ENCODE measurements at regions not wholly inside any gene's neighbourhood (a gene's known extent, or its start where the extent isn't known, plus 50 kb on each side); places are given as distances from the start of the nearest gene placed in this dataset.

- no peak for TF ChIP-seq ZNF280B (CRISPR knock-in tag; IDR thresholded peaks at IDR 0.05; ENCODE audit: borderline replicate concordance)
- no peak for TF ChIP-seq ZNF780A (CRISPR knock-in tag; IDR thresholded peaks at IDR 0.05)
- TF ChIP-seq HOXA5 (CRISPR knock-in tag; IDR thresholded peaks at IDR 0.05): no peak
- no peak for TF ChIP-seq HMG20B (CRISPR knock-in tag; conservative IDR thresholded peaks at IDR 0.05)
- TF ChIP-seq JUNB (CRISPR knock-in tag; IDR thresholded peaks at IDR 0.05; ENCODE audit: borderline replicate concordance): no peak
- TF ChIP-seq SOX6 (IDR thresholded peaks at IDR 0.05): no peak
- TF ChIP-seq SOX6 (CRISPR knock-in tag; IDR thresholded peaks at IDR 0.05): no peak
- no peak for TF ChIP-seq GMEB1 (CRISPR knock-in tag; IDR thresholded peaks at IDR 0.05; ENCODE audit: borderline replicate concordance)
Observed at GRCh38 chr1:104231676-104232075, 482.0 kb downstream of the AMY1C start (continued).

- Histone ChIP-seq H3K27me3 (ENCODE audit: control insufficient read depth in 1 of 2, insufficient read depth in 2 of 2, low read length in 2 of 2) (no peaks in the 10 kb centered on the region), H3K4me3 (replicated peaks in 1 of 3; ENCODE audit: insufficient read depth in 1 of 3, low read depth in 2 of 3, low read length in 3 of 3) (no peak overlapping the region), H3K79me2 (ENCODE audit: insufficient read depth, low read length) (no peaks in the 10 kb centered on the region), H3K36me3 (replicated peaks in 1 of 2; ENCODE audit: control insufficient read depth in 1 of 2, insufficient read depth in 2 of 2, low read length in 2 of 2) (no peaks in the 10 kb centered on the region), H3K27ac (ENCODE audit: extremely low read length, insufficient read depth, low read length) (no peak overlapping the region), H3K9me3 (ENCODE audit: low read length) (no peaks in the 10 kb centered on the region), H4K20me1 (ENCODE audit: insufficient read depth, low read length) (no peaks in the 10 kb centered on the region), H2AFZ (ENCODE audit: low read length) (no peak overlapping the region), H3K4me2 (ENCODE audit: low read depth, low read length) (no peak overlapping the region), H3K4me1 (ENCODE audit: insufficient read depth, low read length) (no peaks in the 10 kb centered on the region), H3K9ac (ENCODE audit: insufficient read depth, low read depth, low read length) (no peak overlapping the region)
- no peak for FAIRE-seq
- intact Hi-C loops (cut with micrococcal nuclease; ENCODE audit: unreplicated experiment) (no loop called here), in situ Hi-C loops (cut with HindIII; ENCODE audit: extremely low pct_ligation_motif_present, low pct_unique_long_range_greater_than_20kb) (no loop called here)
- ChIA-PET CTCF (ENCODE audit: low intra/inter-chr PET ratio, low total read pairs) (no interaction called here), POLR2A (no interaction called here)
- TF ChIP-seq ATF5 (CRISPR knock-in tag; IDR thresholded peaks at IDR 0.05; ENCODE audit: low read depth) (no peak), KDM5B (CRISPR knock-in tag; IDR thresholded peaks at IDR 0.05; ENCODE audit: borderline replicate concordance) (no peak), MBD4 (IDR thresholded peaks at IDR 0.05; ENCODE audit: borderline replicate concordance, low read length) (no peak)
- WGBS (ENCODE audit: low lambda C conversion rate): 0% methylated on average over 3 of the region's 3 CpGs
- no TSS peak for BruUV-seq (replicated peaks)
- no peak for ATAC-seq
- no peak for DNase-seq (ENCODE audit: low spot score)
Observed at GRCh38 chr1:104235141-104235540, 485.4 kb downstream of the AMY1C start.
